ENCODE measurements at regions not wholly inside any gene's neighbourhood (a gene's known extent, or its start where the extent isn't known, plus 50 kb on each side); places are given as distances from the start of the nearest gene placed in this dataset.

GRCh38 chr4:138070816-138071215 lies 171.3 kb downstream of the SLC7A11 start:
- TF ChIP-seq CTCF (IDR thresholded peaks at IDR 0.05) (no peak), POLR2A (IDR thresholded peaks at IDR 0.05) (no peak)
